HG02798 (cell line): ENCODE measurements at regions not wholly inside any gene's neighbourhood (a gene's known extent, or its start where the extent isn't known, plus 50 kb on each side); places are given as distances from the start of the nearest gene placed in this dataset.
"Not testable (repeated sequence)": the region's sequence is repeated elsewhere in the genome, so short reads cannot be mapped to it uniquely, and the experiment has no call there.

Experiments used
- ATAC-seq: cut with Tn5 transposase; IDR thresholded peaks from one replicate; pipeline ENCODE4 v1.9.1; 2021; ENCODE audit warnings: mild to moderate bottlenecking; ENCODE audit not compliant: unreplicated experiment, poor library complexity

DNA sequence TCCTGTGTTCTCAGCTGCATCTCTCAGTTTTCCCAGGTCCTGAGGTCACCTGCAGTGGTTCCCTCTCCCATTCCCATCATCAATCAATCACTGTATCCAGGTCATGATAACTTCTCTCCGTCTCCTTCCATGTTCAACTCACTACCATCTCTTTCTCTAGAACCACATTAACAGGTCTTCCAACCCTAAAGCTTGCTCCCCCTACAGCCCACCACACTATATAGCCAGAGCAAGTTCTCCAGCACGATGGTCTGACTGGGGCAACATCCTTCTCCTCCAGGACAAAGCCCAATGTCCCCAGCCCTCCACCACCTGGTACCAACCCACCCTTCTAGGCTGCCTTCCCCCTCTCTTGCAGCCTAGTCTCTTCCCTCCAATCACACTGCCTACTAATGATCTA, 241.6 kb downstream of the CDK5RAP2 start:
- no peak for ATAC-seq

DNA sequence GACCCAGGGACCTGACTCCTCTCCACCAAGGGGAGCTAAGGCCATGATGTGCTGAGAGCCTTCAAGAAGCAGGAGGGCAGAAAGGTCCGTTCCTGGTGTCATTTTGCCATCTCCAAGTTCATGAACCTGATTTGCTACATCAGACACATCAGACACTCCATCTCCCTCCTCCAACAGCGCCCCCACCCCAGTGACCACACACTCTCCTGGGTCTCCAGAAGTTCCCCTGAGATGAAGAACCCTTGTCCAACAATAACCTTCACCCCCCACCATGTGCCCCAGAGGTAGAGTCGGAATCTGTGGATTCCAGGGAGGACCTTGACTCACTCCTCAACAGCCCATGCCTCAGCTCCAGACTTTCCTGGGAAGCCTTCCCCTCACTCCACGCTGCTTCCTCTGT, 242.8 kb downstream of the CDK5RAP2 start:
- no peak for ATAC-seq

DNA sequence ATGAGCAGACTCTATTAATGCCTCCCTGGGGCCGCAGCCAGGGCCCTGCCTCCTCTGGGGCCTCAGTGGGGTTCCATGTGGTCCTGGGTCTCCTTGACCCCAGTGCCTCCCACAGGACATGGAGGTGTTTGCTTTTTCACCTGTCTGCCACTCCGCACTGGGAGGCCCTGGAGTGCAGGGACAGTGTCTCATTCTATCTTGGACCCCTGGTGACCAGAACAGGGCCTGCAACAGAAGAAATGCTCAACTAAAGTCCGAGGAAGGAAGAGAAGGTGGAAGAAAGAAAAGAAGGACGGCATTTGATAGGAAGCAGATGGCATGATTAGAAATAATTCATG, 243.2 kb downstream of the CDK5RAP2 start:
- no peak for ATAC-seq

DNA sequence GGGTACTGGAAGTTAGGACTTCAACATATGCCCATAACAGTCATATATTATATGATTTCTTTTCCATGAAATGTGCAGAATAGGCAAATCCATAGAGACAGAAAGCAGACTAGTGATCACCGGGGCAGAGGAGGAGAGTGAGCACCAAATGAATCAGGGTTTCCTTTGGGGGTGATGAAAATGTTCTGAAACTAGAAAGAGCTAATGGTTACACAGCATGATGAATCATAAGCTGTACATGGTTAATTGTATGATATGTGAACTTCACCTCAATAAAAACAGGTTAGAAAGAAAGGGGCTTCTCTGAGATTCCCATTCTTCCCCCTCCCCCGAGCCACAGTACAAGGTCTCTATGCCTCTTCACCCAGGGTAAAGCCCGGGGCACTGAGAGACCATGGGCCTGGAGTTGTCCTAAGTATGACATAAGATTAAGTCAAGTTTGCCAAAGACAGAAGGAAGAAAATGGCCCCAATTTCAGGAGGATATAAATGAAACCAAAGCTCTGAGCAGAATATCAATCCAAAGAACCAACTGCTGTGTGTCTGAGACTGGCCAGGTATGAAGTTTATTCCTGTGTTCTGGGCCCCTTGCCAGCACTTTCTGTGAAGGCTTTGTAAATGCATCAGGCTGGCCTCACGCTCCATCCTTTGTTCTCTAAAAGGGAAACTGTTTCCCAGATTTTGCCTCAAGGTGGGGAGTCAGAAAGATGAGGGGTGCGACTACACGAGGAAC, 243.8 kb downstream of the CDK5RAP2 start:
- no peak for ATAC-seq

DNA sequence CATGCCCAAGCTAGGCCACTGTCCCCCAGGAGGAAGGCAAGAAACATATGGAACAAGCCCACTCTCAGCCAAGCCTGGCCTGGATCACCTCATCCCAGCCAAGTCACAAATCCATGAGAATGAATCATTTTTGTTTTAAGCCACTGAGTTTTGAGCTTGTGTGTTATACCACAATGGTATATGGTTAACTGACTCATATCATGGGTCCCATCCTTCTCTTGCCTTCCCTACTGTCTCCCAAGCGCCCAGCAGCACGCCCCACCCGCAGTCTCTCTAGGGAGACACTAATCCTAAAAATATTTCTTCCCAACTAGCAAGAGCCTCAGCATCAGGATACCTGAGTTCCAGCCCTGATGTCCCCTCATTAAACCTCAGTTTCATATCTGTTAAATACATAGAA, 248.1 kb downstream of the CDK5RAP2 start:
- ATAC-seq, result no peak

DNA sequence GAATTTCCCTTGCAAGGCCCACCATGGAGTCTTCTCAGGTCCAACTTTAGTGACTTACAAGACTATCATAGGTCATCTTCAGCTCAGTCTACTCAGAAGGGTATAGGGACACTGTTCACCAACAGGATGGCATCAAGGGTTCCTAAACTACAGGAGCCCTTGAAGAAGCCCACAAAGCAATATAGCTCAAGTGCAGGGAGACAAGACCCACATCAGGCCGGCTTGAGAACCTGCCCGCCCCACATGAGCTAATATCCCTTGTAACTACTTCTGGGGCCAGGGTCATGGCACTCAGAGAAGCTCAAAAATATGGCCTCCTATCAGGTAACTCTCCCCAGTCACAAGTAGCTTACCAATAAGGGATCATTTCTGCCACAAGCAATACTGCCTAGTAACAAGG, 249.9 kb downstream of the CDK5RAP2 start:
- ATAC-seq, result no peak

DNA sequence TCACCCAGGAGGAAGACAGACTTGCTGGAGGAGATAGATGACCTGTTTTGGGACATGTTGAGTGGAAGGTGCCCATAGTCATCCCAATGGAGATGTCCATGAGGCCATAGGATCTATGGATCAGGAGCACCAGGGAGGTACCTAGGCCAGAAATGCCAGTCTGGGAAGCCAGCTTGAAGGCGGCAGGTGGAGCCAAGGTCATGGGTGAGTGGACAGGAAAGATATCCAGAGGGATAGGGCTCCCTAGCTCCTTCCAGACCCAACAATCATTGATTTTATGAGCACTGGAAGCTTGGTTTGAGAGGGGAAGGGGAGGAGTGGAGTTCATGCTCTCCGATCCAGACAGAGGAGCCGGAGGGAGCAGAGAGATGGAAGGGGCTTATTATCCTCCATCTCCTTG, 252.6 kb downstream of the CDK5RAP2 start:
- ATAC-seq, result no peak

DNA sequence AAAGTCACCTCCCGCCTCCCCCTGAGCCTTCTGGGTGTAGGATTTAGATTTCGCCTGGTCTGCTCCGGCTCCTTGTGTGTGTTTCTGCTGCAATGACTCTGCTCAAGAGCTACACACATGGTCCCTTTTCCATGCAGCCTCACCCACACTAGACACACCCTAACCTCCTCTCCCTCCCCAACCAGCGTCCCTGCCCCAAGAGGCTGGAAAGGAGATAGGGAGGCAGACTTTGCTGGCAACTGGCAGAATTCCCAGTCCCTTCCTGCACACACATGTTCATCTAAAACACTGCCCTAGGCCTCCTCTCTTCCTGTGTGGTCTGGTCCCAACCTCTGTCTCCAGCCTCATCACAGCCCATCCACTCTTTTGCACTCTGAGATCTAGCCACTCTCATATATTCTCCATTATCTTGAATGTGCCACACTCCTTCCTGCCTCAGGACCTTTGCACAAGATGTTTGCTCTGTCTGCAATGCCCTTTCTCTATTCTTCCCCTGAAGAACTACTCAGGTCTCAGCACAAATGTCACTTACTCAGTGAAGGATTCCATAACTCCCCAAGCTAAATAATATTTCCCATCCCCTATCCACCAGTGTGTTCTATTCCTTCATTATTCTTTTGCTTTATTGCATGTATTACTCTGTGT, 253.8 kb downstream of the CDK5RAP2 start:
- no peak for ATAC-seq

DNA sequence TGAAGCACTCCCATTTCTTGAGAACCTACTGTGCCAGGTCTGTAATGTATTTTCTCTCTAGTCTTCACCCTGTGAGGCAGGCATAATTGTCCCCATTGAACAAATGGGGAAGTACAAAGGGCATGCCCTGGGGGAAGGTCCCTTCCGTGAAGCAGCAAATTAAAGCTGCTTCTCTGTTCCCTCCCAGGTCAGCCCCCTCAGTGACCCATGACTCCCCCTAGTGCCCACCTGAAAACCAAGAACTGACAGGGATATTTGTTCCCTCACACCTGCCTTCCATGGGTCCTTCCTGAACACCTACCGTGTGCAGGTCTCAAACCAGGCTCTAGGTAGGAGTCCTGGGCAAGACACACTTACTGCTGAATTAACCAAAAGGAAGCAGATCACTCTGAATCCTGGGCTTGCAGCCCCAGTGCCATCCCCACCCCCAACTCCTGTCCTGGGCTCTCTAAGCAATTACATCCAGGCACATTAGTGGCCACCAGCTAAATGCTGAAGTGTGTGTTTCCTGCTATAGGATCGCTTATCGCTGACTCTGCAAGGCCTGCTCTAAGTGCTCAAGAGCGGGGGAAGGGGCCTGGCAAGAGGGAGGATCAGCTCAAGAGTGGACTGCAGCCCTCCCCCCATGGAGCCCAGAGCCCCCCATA, 254.8 kb downstream of the CDK5RAP2 start:
- no peak for ATAC-seq

DNA sequence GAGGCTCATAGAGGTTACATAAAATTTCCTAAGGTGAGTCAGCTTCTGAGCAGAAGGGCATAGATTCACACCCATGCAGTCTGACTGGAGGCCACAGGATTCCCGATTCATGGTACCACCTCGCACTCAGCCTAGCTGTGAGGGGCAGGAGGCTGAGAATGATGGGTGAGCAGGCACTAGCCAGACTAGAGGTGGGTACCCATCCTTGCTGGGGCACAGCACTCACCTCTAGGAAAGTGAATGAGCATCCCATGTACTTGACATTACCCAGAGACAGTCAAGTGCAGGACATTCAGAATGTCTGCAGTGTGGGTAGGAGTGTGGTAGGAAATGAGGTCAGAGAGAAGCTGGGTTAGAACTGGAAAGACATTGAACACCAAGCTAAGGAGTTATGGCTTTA, 255.5 kb downstream of the CDK5RAP2 start:
- no peak for ATAC-seq

DNA sequence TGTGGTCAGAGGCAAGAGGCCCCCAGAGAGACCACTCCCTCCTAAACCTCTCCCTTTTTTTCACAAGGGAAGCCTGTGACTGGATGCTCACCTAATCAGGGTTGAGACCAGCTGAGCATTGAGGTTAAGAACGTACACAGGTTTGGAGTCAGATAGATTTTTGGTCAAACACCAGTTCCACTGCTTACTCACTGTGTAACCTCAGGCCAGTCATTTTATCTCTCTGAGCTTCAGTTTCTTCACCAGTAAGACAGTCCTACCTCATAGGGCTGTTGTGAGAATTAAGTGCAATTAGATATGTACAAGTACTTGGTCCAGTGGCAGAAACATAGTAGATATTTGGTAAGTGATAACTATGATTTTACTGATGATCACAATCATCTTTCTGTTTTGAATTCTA, 256.8 kb downstream of the CDK5RAP2 start:
- no peak for ATAC-seq

DNA sequence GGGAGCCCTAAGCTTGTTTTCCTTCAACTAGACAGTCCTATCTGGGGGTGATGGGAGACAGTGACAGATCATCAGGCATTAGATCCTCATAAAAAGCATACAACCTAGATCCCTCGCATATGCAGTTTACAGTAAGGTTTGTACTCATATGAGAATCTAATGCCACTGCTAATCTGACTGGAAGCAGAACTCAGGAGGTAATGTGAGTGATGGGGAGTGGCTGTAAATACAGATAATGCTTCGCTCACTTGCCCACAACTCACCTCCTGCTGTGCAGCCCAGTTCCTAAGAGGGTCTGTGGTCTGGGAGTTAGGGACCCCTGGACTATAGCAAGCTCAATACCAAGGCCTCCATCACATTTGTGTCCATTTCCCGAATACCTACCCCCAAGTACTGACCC, 260.5 kb downstream of the CDK5RAP2 start:
- no peak for ATAC-seq

DNA sequence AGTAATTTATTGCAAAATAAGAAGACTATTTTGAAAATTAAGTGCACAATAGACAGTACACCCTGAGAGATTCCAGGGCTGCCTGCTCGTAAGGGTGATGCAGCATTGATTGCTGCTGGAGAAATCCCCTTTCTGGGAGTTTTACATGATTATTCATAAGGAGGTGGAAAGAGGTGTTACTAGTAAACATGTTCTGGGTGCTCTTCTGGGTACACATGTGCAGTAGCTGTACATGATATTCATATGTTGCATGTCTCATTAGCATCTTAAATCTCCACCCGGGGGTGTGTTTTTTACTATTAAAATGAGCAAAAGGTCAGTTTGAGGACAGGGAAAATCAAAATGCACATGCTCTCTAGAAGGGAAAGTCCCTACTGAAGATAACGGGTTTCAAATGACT, 264.8 kb downstream of the CDK5RAP2 start:
- no peak for ATAC-seq

DNA sequence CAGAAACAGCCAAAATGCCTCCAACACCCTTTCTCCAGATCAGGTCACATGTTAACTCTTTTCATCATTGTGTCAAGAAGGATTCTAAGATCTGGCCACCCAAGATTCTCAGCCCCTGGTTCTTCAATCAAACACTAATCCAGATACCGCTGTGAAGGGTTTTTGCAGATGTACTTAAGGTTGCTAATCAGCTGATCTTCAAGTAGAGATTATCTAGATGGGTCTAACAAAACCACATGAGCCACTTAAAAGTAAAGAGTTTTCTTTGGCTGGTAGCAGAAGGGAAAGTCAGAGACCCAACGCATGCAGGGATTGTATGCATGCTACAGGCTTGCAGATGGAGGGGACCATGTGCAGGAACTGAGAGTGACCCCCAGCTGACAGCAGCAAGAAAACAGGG, 267.9 kb downstream of the CDK5RAP2 start:
- no peak for ATAC-seq

DNA sequence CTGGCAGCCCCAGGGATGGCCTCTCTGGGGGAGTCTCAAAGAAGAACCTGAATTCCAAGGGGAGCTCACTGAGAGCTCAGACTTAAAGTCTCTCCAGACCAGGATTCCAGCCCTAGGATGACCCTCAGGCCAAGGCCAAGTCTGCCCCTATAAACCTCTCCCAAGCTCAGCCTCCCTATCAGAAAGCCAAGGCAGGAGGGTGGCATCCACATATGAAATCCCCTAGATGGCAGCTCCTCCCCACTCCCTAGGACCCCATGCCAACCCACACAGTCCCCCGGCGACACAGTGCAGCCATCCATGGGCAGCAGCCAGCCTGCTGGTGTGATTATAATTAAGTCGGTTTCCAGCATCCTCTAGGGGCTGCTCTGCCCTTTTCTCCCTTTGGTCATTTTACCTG, 269.9 kb downstream of the CDK5RAP2 start:
- no peak for ATAC-seq

DNA sequence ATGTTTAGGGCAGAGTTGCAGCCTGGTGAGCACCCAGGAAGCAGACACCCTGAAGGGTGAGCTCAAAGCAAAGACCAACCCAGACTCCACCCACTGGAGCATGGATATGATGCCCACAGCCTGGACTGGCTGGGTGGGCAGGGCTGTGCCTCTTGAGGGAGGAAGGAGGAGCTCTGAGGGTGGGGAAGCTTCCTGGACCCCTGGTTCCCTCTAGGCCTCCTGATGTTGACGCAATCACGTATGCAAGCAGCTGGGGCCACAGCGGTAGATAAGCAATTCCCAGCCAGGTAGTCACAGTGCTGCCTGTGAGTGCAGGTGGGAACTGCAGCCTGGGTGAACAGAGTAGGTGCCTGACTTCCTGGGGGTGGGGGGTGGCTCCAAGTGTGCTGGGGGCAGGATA, 271.5 kb downstream of the CDK5RAP2 start:
- no peak for ATAC-seq

DNA sequence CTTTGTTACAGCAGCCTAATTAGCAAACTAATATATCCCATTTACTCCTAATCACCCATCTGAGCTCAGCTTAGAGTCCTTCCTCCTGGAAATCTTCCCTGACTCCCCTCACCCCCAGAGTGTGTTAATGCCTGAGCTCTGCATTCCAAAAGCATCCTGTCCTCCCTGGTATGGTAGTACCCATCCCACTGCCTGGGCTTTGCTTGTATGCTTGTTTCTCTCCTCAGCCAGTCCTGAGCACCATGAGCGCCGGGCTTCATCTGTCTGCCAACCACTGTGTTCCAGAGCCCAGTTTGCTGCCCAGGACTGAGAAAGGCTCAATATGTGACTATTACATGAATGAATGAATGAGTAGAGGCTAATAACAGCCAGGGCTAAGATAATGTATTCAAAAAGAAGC, 272.4 kb downstream of the CDK5RAP2 start:
- no peak for ATAC-seq

DNA sequence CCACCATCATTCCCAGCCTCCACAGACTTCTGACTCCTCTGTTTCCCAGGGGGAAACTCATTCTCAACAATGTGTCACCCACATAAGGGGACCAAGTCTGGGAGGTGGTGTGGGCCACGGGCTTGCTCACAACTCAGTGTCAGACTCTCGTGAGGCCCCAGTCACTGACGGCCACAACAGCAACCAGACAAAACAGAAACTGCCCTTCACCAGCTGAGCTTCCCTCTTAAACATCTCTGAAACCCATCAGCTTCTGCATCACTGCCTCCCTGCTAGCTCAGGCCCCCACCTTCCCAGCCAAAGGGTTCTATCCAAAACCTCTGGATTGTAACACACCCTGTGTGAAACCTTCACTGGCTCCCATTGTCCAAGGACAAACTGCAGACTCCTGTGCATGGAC, 273.4 kb downstream of the CDK5RAP2 start:
- ATAC-seq, result no peak

DNA sequence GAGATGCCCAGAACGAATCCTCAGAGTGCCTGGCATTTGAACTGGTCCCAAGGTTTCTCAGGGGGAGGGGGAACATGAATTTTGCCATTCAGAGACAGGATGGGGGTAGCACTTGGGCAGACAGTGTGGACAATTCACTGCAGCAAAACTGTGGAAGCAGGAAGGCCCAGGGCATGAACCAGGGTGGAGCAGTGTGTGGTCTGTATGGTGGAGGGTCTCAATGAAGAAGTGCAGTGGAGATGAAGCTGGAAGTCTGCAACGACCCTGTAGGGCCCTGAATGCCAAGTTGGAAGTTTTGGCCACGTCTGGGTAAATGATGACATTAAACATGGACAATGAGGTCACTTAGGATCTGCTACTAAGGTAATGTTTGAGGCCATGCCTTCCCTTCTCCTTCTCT, 273.9 kb downstream of the CDK5RAP2 start:
- no peak for ATAC-seq

DNA sequence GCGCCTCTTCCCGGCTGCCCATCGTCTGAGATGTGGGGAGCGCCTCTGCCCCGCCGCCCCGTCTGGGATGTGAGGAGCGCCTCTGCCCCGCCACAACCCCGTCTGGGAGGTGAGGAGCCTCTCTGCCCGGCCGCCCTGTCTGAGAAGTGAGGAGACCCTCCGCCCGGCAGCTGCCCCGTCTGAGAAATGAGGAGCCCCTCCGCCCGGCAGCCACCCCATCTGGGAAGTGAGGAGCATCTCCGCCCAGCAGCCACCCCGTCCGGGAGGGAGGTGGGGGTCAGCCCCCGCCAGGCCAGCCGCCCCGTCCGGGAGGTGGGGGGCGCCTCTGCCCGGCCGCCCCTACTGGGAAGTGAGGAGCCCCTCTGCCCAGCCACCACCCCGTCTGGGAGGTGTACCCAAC, 275.1 kb downstream of the CDK5RAP2 start:
- ATAC-seq, result not testable (repeated sequence)

DNA sequence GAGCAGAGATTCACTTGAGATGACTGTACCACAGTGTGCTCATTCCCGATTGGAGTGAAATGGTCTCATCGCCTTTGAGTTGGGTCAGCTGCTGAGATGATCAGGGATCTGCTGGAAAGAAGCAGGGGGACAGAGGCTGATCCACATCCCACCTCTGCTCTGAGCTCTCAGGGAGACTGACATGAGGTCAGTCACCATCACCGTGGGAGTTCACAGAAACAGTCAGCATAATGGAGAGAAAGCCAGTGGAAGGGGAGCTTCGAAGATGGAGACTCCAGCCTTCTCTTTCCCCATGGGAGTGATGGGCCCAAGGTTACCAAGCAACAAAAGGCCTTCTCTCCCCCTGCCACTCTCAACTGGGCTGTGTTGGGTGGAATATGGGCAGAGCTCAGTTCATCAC, 276.4 kb downstream of the CDK5RAP2 start:
- no peak for ATAC-seq

DNA sequence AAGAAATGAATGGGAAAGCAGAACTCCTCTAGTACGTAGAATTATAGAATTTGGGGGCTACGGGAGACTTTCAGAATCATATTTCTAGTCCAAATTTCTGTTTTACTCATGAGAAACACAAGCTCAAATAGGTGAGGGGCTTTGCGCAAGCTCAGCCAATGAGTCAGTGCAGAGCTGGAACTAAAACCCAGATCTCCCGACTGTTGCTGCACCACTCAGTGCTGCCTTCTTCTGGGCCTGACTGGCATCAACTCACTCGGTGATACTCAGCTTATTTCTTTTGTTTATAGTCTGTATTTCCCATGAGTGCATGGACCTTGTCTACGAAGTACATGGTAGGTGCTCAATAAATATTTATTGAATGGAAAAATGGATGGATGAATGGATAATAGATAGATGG, 280.2 kb downstream of the CDK5RAP2 start:
- no peak for ATAC-seq
